HG02759 (cell line): ENCODE measurements at regions not wholly inside any gene's neighbourhood (a gene's known extent, or its start where the extent isn't known, plus 50 kb on each side); places are given as distances from the start of the nearest gene placed in this dataset.

Experiments used
- ATAC-seq: cut with Tn5 transposase; IDR thresholded peaks from one replicate; pipeline ENCODE4 v1.9.1; 2021; ENCODE audit warnings: mild to moderate bottlenecking, moderate library complexity; ENCODE audit not compliant: unreplicated experiment

DNA sequence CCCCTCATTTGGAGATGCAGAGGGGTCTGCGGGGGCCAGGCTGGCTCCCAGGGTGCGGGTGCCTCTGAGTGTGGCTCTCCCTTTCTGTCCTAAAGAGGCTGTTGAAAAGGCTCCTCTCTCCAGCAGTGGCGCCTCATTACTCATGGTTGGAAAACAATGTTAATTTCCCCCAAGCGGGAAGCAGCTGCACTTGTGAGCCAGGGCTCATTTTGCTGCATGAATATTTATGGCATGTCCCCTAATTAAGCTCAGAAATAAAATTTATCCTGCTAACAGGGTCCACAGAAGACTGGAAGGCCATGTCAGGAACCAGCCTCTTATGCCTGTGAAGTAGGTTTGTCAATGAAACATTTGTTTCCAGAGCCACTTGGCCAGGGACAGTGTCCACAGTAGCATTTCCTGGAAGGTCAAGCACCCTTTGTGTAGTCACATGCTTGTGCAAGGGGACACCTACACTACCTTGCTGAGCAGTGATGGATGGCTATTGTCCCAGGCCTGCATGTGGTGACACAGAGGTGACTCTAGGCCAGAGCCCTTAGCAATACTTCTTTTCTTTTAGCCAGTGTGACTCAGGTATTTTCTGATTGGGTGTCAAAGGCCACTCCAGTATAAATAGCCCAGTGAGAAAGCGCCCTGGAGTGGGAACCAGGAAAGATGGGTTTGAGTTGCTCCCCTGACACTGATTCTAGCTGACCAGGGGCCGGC is 259.0 kb downstream of the FOXD2 start:
- no peak for ATAC-seq

GRCh38 chr1:47697616-47698335 is 259.9 kb downstream of the FOXD2 start:
- ATAC-seq: no peak

DNA sequence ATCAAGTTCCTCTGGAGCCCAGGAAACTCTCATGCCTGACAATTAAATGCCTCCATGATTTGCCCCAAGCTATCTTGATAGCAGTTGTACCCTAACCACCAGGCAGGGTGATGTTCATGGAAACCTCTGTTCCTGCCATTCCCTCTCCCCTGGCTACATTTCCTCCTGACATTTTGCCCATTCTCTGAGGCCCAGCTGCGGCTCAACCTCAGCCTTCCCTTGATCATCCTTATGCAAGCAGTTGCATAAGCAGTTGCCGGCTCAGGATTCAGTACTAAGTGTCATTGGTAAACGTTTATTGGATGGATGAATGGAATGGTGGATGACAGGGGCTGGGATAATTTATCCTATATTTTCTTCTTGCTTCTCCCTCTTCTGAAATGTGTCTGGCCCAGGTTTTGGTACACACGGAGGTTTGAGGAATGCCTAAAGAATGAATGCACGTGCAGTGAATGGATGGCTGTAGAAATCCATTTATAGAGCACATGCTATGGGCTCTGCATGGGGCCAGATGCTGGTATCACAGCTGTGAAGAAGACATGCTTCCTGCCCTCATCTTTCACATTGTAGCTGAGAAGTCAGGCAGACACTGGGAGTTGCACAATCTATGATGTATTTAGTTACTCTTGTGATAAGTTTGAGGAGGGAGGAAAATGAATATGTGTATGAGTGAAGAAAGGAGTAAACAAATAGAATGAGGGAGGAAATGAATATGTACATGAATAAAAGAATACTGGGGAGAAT is 261.8 kb downstream of the FOXD2 start:
- no peak for ATAC-seq

- ATAC-seq: no peak
These were observed 263.4 kb downstream of the FOXD2 start for GRCh38 chr1:47701283-47701682.

DNA sequence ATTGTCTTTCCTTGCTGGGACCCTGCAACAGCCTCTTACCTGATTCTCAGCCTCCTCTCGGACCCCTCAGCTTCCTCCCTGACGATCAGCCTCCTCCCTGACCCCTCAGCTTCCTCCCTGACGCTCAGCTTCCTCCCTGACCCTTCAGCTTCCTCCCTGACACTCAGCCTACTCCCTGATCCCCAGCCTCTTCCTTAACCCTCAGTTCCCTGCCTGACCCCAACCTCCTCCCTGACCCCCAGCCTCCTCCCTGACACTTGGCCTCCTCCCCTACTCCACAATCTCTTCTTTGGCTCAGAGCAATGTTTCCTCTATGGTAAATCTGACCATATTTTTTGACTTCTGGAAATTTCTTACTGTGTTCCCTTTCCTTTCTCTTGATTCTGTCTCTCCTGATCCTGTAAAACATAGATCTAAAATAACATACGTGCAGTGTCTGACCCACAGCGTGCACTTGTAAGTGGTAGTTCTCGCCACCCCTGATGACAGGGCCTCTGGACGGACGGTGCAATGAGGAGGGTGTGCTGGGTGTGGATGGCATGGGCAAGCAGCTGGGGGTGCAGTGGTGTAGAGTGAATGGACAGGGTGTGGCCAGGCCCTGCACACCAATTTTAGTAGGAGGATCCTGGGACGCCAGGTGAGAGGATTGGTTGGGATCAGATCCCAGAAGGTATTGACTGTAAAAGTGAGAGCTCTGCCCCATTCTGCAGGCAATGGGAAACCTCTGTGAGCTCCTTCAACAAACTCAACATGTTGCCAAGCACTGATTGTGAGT is 264.1 kb downstream of the FOXD2 start:
- ATAC-seq: no peak

DNA sequence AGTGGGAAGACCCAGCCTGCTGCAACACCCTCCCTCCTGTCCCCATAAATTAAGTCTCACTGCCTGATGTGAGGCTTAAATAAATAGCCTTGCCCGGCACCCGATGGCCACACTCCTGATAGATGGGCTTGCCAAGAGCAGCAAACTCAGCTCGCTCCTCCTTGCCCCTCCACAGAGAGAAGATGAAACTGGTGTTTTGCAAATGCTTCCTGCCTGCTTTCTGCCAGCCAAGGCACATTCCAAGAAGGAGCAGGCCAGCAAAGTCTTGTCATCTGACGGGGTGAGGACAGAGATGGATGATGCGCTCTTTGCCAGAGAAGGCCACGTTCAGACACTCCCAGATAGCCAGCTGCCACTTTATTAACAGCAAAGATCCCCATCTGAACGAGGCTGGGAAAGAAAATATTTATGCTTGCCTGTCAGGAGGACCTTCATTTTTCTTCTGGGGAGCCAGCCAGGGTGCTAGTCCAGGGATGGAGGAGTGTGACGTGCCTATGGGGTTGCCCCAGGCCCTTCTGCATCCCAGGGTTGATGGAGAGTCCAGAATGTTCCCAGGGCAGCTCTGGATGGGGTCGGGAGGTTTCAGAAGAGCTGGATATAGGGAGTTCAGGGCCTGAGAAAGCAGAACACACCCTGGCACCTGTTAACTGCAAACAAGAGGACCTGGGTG is 265.4 kb downstream of the FOXD2 start:
- ATAC-seq: no peak

DNA sequence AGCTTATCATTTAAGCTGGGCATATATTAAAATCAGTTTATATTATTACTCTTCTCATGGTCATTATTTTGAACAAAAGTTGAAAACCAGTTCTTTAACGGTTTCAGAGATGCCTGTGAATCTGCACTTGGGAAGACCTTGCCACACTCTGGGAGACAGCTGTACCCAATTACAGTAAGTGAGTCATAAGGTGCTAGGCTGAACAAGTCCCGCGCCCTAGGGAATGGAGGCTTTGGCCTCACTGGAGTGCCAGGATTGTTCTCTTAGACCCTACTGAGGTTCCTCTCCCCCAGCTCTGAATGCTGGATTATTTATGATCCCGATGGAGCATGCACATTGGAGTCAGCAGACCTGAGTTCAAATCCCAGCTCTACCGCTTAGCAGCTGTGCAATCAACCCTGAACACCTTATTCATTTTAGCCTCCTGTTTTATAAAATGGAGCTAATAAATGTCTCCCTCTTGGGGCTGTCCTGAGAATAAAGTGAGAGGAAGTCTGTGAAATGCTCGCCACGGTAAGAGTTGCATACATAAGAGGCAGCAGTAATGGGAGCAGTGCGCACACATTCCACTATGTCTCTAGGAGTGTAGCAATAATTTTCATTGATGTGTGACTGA is 266.2 kb downstream of the FOXD2 start:
- no peak for ATAC-seq

GRCh38 chr1:47705517-47706130 is 267.8 kb downstream of the FOXD2 start:
- no peak for ATAC-seq

GRCh38 chr1:47707503-47707902 is 269.7 kb downstream of the FOXD2 start:
- ATAC-seq: no peak

- no peak for ATAC-seq
These were observed 270.2 kb downstream of the FOXD2 start for GRCh38 chr1:47708019-47708535.

DNA sequence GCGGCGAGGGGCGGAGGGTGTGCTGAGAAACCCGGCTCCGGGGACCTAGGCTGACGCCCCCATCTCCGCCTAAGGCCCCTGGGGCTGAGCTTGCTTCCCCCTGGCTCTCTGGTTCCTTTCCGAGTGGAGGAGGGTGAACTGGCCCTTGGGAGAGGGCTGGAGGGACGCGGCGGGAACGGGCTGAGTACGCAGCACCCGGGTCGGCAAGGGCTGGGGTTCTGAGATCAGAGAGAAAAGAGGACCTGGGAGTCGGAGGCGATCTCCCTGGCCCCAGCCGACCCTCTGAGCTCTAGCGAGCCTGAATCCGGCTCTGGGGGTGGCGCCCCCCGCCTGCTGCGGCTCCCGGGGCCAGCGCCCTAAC is 270.8 kb downstream of the FOXD2 start:
- ATAC-seq: no peak

GRCh38 chr1:47709019-47709871 is 271.4 kb downstream of the FOXD2 start:
- ATAC-seq: no peak

GRCh38 chr1:47709872-47710231 is 272.0 kb downstream of the FOXD2 start:
- ATAC-seq: no peak

GRCh38 chr1:47710329-47711071 is 272.7 kb downstream of the FOXD2 start:
- peak; percentile 81 for ATAC-seq
